CD4-positive, alpha-beta T cell treated with Interleukin-4 for 1 hour (primary cell): ENCODE measurements at regions not wholly inside any gene's neighbourhood (a gene's known extent, or its start where the extent isn't known, plus 50 kb on each side); places are given as distances from the start of the nearest gene placed in this dataset.
"Not testable (repeated sequence)": the region's sequence is repeated elsewhere in the genome, so short reads cannot be mapped to it uniquely, and the experiment has no call there.

ENCODE experiments used
- DNase-seq, 2 donors: peaks; one replicate each; pipeline ENCODE4 v3.0.0-alpha.2; 2020 to 2022

GRCh38 chr1:31485166-31485565 lies 72.2 kb downstream of the SERINC2 start:
- no peak for DNase-seq

GRCh38 chr1:31487143-31487542 lies 74.1 kb downstream of the SERINC2 start:
- peak in 1 of 2 donors; percentile 52 for DNase-seq

- no peak for DNase-seq
Observed at GRCh38 chr1:31487721-31488293, 74.8 kb downstream of the SERINC2 start.

- DNase-seq, result no peak
Observed at GRCh38 chr1:31488528-31488927, 75.5 kb downstream of the SERINC2 start.

GRCh38 chr1:31489575-31489974 lies 76.6 kb downstream of the SERINC2 start:
- not testable (repeated sequence) for DNase-seq

GRCh38 chr1:31490596-31490995 lies 77.6 kb downstream of the SERINC2 start:
- not testable (repeated sequence) for DNase-seq

- DNase-seq, result not testable (repeated sequence)
Observed at GRCh38 chr1:31495351-31495750, 81.0 kb upstream of the TINAGL1 start.

- DNase-seq, result not testable (repeated sequence)
Observed at GRCh38 chr1:31495770-31496169, 80.5 kb upstream of the TINAGL1 start.

GRCh38 chr1:31497601-31498000 lies 78.7 kb upstream of the TINAGL1 start:
- DNase-seq, result no peak

GRCh38 chr1:31498376-31499040 lies 77.8 kb upstream of the TINAGL1 start:
- DNase-seq, result no peak

- DNase-seq, result no peak
Observed at GRCh38 chr1:31501505-31501904, 74.8 kb upstream of the TINAGL1 start.

GRCh38 chr1:31502253-31502652 lies 74.1 kb upstream of the TINAGL1 start:
- DNase-seq, result no peak

- no peak for DNase-seq
Observed at GRCh38 chr1:31502926-31503511, 73.3 kb upstream of the TINAGL1 start.

- no peak for DNase-seq
Observed at GRCh38 chr1:31503570-31503969, 72.7 kb upstream of the TINAGL1 start.

- DNase-seq, result no peak
Observed at GRCh38 chr1:31504001-31504400, 72.3 kb upstream of the TINAGL1 start.

- peak; percentile 9 to 29 for DNase-seq
Observed at GRCh38 chr1:31505911-31506497, 70.3 kb upstream of the TINAGL1 start.

GRCh38 chr1:31507221-31507620 lies 69.1 kb upstream of the TINAGL1 start:
- no peak for DNase-seq

- no peak for DNase-seq
Observed at GRCh38 chr1:31507676-31508530, 68.4 kb upstream of the TINAGL1 start.

- no peak for DNase-seq
Observed at GRCh38 chr1:31509124-31510072, 66.9 kb upstream of the TINAGL1 start.

- DNase-seq, result no peak
Observed at GRCh38 chr1:31510304-31510703, 66.0 kb upstream of the TINAGL1 start.

- no peak for DNase-seq
Observed at GRCh38 chr1:31510853-31511789, 65.2 kb upstream of the TINAGL1 start.
